Esophagus muscularis mucosa (tissue), 4 donors: ENCODE measurements at regions not wholly inside any gene's neighbourhood (a gene's known extent, or its start where the extent isn't known, plus 50 kb on each side); places are given as distances from the start of the nearest gene placed in this dataset.
"Not testable (repeated sequence)": the region's sequence is repeated elsewhere in the genome, so short reads cannot be mapped to it uniquely, and the experiment has no call there.

Experiments used
- DNase-seq: peaks from one replicate; pipeline ENCODE4 v3.0.0-alpha.2; 2017; ENCODE audit errors: extremely low spot score
- H3K27ac ChIP-seq, 4 donors: fragments of 200-600 bp; sonication (generic); replicated peaks in 1 of 4; 1 replicate in 3 of 4; 2 replicates in 1 of 4; pipeline ENCODE4 v1.5.1; 2016 to 2019; ENCODE audit warnings: mild to moderate bottlenecking in 1 of 4
- H3K27me3 ChIP-seq, 4 donors: fragments of 200-600 bp; sonication (generic); one replicate each; pipeline versions ENCODE4 v1.5.1 to v1.6.0; 2016 to 2019
- H3K36me3 ChIP-seq, 4 donors: fragments of 200-600 bp; sonication (generic); one replicate each; pipeline ENCODE4 v1.5.1; 2016 to 2019
- H3K4me1 ChIP-seq, 4 donors: fragments of 200-600 bp; sonication (generic); one replicate each; pipeline ENCODE4 v1.5.1; 2016 to 2019
- H3K4me3 ChIP-seq, 4 donors: fragments of 200-600 bp; sonication (generic); 1 replicate in 2 of 4; 2 replicates in 2 of 4; pipeline ENCODE4 v1.5.1; 2016 to 2019; ENCODE audit warnings: mild to moderate bottlenecking in 4 of 4, moderate library complexity in 1 of 4
- H3K9me3 ChIP-seq, 4 donors: fragments of 200-600 bp; sonication (generic); 1 replicate in 3 of 4; 2 replicates in 1 of 4; pipeline ENCODE4 v1.5.1; 2016 to 2019
- EP300 ChIP-seq: sonication (generic); formaldehyde crosslinking; IDR thresholded peaks from one replicate; pipeline ENCODE4 v1.6.1; 2017; ENCODE audit warnings: antibody characterized with exemption
- POLR2A ChIP-seq: fragments of 450-650 bp; IDR thresholded peaks from one replicate; pipeline ENCODE4 v1.6.1; 2017; ENCODE audit warnings: antibody characterized with exemption, moderate library complexity, mild to moderate bottlenecking, low read depth
- POLR2AphosphoS5 ChIP-seq, 2 donors: sonication (generic); formaldehyde crosslinking; IDR thresholded peaks; one replicate each; pipeline ENCODE4 v1.6.1; 2017; ENCODE audit warnings: antibody characterized with exemption in 2 of 2
- WGBS: methylation state at CpG from one replicate; pipeline ENCODE4 v1.1.5; 2018; 5-methylcytosine and 5-hydroxymethylcytosine counted together
- intact Hi-C: fragments of 100-400 bp; cut with DNase I; formaldehyde crosslinking; loops from one replicate; pipeline ENCODE4 v1.15.1; 2023
- TF ChIP-seq, protein P1 (sequence below), 3 experiments: fragments of 200-600 bp in 2 of 3; fragments of 450-650 bp in 1 of 3; sonication (generic) in 2 of 3; IDR thresholded peaks; one replicate each; pipeline ENCODE4 v1.5.1; 2017 to 2019; ENCODE audit warnings: antibody characterized with exemption in 3 of 3, mild to moderate bottlenecking in 2 of 3, moderate library complexity in 1 of 3

DNA sequence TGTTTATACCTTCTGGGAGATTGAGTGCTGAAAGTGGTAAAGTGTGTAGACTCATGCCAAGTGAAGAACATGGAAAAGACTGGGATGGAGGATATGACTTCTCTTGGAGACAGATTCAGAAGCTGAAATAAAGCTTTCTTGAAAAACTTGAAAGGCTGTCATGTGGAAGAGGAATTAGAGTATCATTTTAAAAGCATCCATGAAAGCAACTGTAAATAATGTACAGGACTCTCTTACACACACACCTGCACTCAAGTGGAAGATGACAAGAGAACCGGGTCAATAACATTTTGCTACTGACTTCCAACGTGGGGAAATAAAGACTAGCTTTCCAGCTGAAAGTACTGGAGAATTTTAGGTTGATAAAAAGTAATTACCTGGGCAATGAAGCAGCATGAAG lies 658.2 kb downstream of the TDRD15 start:
- Histone ChIP-seq H3K4me3 (no peak overlapping the region), H3K27me3 (no peaks in the 10 kb centered on the region), H3K4me1 (no peaks in the 10 kb centered on the region), H3K36me3 (no peaks in the 10 kb centered on the region), H3K9me3 (no peaks in the 10 kb centered on the region), H3K27ac (no peak overlapping the region)
- intact Hi-C loops, result no loop called here
- DNase-seq, result no peak
- WGBS, result 78% methylated on average over 2 of the region's 2 CpGs
- TF ChIP-seq POLR2AphosphoS5 (IDR thresholded peaks at IDR 0.05) (no peak), POLR2A (no peak), EP300 (no peak)
- TF ChIP-seq, protein P1, sequence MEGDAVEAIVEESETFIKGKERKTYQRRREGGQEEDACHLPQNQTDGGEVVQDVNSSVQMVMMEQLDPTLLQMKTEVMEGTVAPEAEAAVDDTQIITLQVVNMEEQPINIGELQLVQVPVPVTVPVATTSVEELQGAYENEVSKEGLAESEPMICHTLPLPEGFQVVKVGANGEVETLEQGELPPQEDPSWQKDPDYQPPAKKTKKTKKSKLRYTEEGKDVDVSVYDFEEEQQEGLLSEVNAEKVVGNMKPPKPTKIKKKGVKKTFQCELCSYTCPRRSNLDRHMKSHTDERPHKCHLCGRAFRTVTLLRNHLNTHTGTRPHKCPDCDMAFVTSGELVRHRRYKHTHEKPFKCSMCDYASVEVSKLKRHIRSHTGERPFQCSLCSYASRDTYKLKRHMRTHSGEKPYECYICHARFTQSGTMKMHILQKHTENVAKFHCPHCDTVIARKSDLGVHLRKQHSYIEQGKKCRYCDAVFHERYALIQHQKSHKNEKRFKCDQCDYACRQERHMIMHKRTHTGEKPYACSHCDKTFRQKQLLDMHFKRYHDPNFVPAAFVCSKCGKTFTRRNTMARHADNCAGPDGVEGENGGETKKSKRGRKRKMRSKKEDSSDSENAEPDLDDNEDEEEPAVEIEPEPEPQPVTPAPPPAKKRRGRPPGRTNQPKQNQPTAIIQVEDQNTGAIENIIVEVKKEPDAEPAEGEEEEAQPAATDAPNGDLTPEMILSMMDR (IDR thresholded peaks at IDR 0.05), result no peak

DNA sequence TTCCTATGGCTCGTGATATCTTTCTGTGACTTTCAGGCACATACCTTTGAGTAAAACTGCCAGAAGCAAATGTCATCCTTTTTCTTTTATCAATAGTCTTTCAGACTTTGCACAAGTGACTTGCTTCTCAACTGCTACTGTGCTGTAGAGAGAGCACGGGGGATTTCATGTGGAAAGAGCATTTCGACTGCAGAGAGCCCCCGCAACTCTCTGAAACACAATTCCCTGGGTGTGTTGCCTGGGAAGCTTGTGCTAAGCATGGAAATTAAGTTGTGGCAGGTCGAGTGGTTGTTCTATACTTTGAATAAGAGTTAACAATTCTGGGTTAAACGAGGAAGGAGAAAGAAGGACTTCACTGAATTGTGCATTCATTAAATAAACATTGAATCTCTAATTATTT lies 659.1 kb downstream of the TDRD15 start:
- WGBS, result 73% methylated on average over 6 of the region's 6 CpGs
- H3K27me3 ChIP-seq, result no peaks in the 10 kb centered on the region

DNA sequence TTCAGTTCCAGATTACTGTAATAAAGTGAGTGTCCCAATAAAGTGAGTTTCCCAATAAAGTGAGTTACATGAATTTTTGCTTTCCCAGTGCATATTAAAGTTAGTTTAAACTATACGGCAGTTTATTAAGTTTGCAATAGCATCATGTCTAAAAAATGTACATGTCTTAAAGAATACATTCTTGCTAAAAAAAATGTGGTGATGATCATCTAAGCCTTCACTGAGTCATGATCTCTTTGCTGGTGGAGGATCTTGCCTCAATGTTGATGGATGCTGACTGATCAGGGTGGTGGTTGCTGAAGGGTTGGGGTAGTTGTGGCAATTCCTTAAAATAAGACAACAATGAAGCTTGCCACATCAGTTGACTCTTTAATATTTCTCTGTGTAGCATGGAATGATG lies 664.2 kb downstream of the TDRD15 start:
- Histone ChIP-seq H3K9me3 (peaks cover 0 to 6% (median 0%) of the 10 kb centered on the region in 4 donors), H3K4me3 (no peak overlapping the region), H3K36me3 (no peaks in the 10 kb centered on the region), H3K27ac (no peak overlapping the region), H3K4me1 (no peaks in the 10 kb centered on the region), H3K27me3 (no peaks in the 10 kb centered on the region)
- 55% methylated on average over 1 of the region's 1 CpG for WGBS
- intact Hi-C loops, result no loop called here
- DNase-seq, result no peak
- no peak for TF ChIP-seq POLR2A
- TF ChIP-seq, protein P1 (IDR thresholded peaks at IDR 0.05), result no peak
- no peak for TF ChIP-seq EP300
- no peak for TF ChIP-seq POLR2AphosphoS5 (IDR thresholded peaks at IDR 0.05)

More for the DNA sequence above, 659.1 kb downstream of the TDRD15 start:
- no peak for DNase-seq
- no peak overlapping the region for H3K4me3 ChIP-seq
- intact Hi-C loops, result no loop called here
- H3K36me3 ChIP-seq, result no peaks in the 10 kb centered on the region
- TF ChIP-seq POLR2AphosphoS5 (IDR thresholded peaks at IDR 0.05), result no peak
- TF ChIP-seq, protein P1 (IDR thresholded peaks at IDR 0.05), result no peak
- TF ChIP-seq POLR2A, result no peak
- H3K4me1 ChIP-seq, result no peaks in the 10 kb centered on the region
- H3K27ac ChIP-seq, result no peak overlapping the region
- H3K9me3 ChIP-seq, result no peaks in the 10 kb centered on the region

DNA sequence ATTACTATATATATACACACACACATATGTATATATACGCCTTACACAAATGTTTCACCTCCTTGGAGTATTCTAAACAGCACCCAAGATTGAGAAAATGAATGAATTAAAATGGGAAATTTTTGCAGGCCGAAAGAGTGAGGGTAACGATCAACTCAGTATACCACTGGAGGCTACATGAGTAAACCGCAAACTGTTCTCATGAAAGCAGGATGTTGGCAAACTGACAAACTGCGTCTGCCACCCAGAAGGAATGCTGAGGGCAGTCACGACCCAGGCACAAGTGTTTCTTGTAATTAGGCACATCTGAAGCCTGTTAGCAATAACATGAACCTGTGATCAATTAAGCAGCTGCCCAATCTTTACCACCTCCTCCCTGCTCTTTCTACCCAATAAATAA lies 666.5 kb downstream of the TDRD15 start:
- WGBS, result 63% methylated on average over 6 of the region's 6 CpGs
- not testable (repeated sequence) for H3K36me3 ChIP-seq

DNA sequence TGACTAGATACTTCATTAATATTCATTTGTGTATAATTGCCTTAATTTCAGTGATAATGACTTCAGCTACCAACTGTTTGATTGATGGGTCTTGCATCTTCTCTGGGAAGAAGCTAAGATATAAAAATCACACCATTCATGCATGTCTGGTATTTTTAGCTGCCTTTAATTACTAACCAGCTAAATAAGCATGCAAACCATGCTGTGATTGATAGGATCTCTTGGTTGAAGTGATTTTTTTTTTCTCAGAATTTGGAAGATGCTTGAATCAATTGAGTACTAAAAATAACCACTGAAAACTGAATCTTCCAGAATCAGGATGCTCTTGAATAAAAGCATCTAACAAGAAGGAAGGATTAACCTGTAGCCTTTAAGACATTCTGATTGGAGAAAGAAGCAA lies 668.8 kb downstream of the TDRD15 start:
- no peaks in the 10 kb centered on the region for H3K27me3 ChIP-seq
- H3K27ac ChIP-seq, result no peak overlapping the region
- no peaks in the 10 kb centered on the region for H3K4me1 ChIP-seq
- H3K9me3 ChIP-seq, result peaks cover 0 to 6% (median 0%) of the 10 kb centered on the region in 4 donors
- H3K36me3 ChIP-seq, result no peaks in the 10 kb centered on the region
- intact Hi-C loops, result no loop called here
- no peak for TF ChIP-seq EP300
- no peak for TF ChIP-seq POLR2AphosphoS5 (IDR thresholded peaks at IDR 0.05)
- no peak for TF ChIP-seq POLR2A
- TF ChIP-seq, protein P1 (IDR thresholded peaks at IDR 0.05), result no peak
- DNase-seq, result no peak
- no peak overlapping the region for H3K4me3 ChIP-seq

More for the DNA sequence above, 666.5 kb downstream of the TDRD15 start:
- H3K9me3 ChIP-seq, H3K27ac ChIP-seq, intact Hi-C loops, DNase-seq, H3K4me3 ChIP-seq, H3K4me1 ChIP-seq, H3K27me3 ChIP-seq: not testable (repeated sequence)
